ENCODE measurements at regions not wholly inside any gene's neighbourhood (a gene's known extent, or its start where the extent isn't known, plus 50 kb on each side); places are given as distances from the start of the nearest gene placed in this dataset.

DNA sequence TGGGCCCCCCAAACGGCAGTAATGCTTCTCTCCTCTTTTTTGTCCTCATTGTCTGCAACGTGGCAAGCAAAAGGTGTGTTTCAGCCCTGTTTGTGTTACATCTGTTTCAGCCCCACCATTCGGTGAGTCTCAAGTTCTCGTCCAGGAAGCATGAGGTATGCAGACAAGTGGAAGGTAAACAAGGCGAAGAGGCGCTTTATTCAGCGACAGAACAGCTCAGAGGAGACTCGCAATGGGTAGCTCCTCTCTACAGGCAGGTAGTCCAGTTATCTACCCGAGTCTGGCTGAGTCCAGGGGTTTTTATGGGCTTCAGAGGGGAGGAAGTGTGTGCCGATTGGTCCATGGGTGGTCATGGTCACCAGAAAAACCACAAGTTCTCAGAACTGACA lies 733.4 kb upstream of the CDH7 start:
- TF ChIP-seq CTCF (conservative IDR thresholded peaks at IDR 0.05; ENCODE audit: low read length) (no peak), EZH2phosphoT487 (IDR thresholded peaks at IDR 0.05; ENCODE audit: borderline replicate concordance, low read depth, low read length) (no peak)
